ENCODE measurements at regions not wholly inside any gene's neighbourhood (a gene's known extent, or its start where the extent isn't known, plus 50 kb on each side); places are given as distances from the start of the nearest gene placed in this dataset.

DNA sequence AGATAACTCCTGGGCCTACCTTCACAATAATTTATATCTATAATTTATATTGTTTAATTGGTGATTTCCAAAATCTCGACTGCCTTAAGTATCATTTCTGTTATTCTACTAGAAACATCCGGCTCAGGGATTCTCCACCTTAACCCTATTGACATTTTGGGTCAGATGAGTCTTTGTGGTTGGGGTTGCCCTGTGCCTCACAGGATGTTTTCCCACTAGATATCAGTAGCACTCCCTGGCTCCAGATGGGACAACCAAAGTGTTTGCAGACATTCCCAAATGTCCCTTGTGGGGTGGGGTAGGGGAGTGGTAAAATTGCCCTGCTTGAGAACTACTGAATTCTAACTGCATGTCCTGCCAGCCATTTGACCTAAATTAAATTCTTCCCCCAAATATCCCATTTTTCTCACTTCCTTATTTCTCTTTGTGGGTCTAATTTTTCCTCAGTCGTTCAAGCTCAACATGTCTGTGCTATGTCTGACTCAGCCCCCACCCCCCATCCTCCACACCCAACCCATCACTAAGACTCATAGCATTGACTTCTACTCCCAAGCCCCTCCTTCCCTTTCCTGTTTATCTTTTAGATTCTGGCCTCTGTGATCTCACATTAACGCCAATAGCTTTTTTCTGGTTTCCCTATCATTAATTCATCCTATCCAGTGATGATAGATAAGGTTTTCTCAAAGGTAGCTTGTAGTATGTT is 545.1 kb downstream of the EFNB2 start:
- TF ChIP-seq, protein P1, sequence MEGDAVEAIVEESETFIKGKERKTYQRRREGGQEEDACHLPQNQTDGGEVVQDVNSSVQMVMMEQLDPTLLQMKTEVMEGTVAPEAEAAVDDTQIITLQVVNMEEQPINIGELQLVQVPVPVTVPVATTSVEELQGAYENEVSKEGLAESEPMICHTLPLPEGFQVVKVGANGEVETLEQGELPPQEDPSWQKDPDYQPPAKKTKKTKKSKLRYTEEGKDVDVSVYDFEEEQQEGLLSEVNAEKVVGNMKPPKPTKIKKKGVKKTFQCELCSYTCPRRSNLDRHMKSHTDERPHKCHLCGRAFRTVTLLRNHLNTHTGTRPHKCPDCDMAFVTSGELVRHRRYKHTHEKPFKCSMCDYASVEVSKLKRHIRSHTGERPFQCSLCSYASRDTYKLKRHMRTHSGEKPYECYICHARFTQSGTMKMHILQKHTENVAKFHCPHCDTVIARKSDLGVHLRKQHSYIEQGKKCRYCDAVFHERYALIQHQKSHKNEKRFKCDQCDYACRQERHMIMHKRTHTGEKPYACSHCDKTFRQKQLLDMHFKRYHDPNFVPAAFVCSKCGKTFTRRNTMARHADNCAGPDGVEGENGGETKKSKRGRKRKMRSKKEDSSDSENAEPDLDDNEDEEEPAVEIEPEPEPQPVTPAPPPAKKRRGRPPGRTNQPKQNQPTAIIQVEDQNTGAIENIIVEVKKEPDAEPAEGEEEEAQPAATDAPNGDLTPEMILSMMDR (IDR thresholded peaks at IDR 0.05): no peak
- TF ChIP-seq POLR2A (IDR thresholded peaks at IDR 0.05): no peak
